H1 (cell line): ENCODE measurements at regions not wholly inside any gene's neighbourhood (a gene's known extent, or its start where the extent isn't known, plus 50 kb on each side); places are given as distances from the start of the nearest gene placed in this dataset.

Experiments used
- CTCF ChIA-PET: fragments of 300-600 bp; sonication (Branson Sonifier 250); formaldehyde crosslinking; loops from one replicate; lab custom pipeline; 2021; ENCODE audit not compliant: partially characterized antibody; lab: Charles Lee
- POLR2A ChIA-PET: fragments of 300-600 bp; sonication (Branson Sonifier 250); formaldehyde crosslinking; loops from one replicate; lab custom pipeline; 2021; ENCODE audit warnings: inconsistent platforms; ENCODE audit not compliant: partially characterized antibody; lab: Charles Lee
- DNase-seq, 2 experiments: peaks; one replicate each; pipeline versions ENCODE4 v3.0.0 to v3.0.0-alpha.2; 2010 to 2022; ENCODE audit warnings: low spot score in 2 of 2, low read depth in 1 of 2, mixed read lengths in 1 of 2
- FAIRE-seq: peaks from 2 replicates; lab custom pipeline; 2011; peaks lifted over from hg19 to GRCh38; lab: Jason Lieb, UNC
- H2AFZ ChIP-seq: 2 replicates; pipeline ENCODE4 v1.8.1; 2012; ENCODE audit warnings: low read length, inconsistent platforms
- H2AK5ac ChIP-seq: 2 replicates; pipeline ENCODE4 v1.6.1; 2013; ENCODE audit warnings: low read depth, low read length
- H2BK120ac ChIP-seq: replicated peaks from 2 replicates; pipeline ENCODE3; 2013; ENCODE audit warnings: low read depth, low read length, inconsistent platforms
- H2BK12ac ChIP-seq: 2 replicates; pipeline ENCODE4 v1.6.1; 2013; ENCODE audit warnings: low read depth, low read length
- H2BK15ac ChIP-seq: 2 replicates; pipeline ENCODE4 v1.6.1; 2013; ENCODE audit warnings: low read length
- H2BK20ac ChIP-seq: 2 replicates; pipeline ENCODE4 v1.6.1; 2013; ENCODE audit warnings: low read length
- H2BK5ac ChIP-seq: 2 replicates; pipeline ENCODE4 v1.6.1; 2013; ENCODE audit warnings: low read depth, low read length
- H3K14ac ChIP-seq: 2 replicates; pipeline ENCODE4 v1.6.1; 2013; ENCODE audit warnings: inconsistent platforms; ENCODE audit not compliant: insufficient read length
- H3K18ac ChIP-seq: 2 replicates; pipeline ENCODE4 v1.6.1; 2013; ENCODE audit warnings: low read length; ENCODE audit errors: extremely low read depth
- H3K23ac ChIP-seq: 2 replicates; pipeline ENCODE4 v1.6.1; 2013; ENCODE audit warnings: inconsistent platforms; ENCODE audit not compliant: insufficient read length
- H3K23me2 ChIP-seq: 2 replicates; pipeline ENCODE4 v1.6.1; 2013; ENCODE audit warnings: low read depth, low read length
- H3K27ac ChIP-seq: 2 replicates; pipeline ENCODE4 v1.6.1; 2011; ENCODE audit warnings: low read depth, low read length, inconsistent platforms
- H3K27me3 ChIP-seq, 4 experiments: replicated peaks in 1 of 4; 1 replicate in 1 of 4; 2 replicates in 3 of 4; pipeline versions ENCODE4 v1.6.1 to v1.8.1; 2011 to 2013; ENCODE audit warnings: low read length in 3 of 4, mild to moderate bottlenecking in 3 of 4, inconsistent platforms in 2 of 4, mixed read lengths in 2 of 4, moderate library complexity in 1 of 4; ENCODE audit not compliant: control insufficient read depth in 3 of 4, insufficient read depth in 3 of 4; ENCODE audit errors: extremely low read depth in 1 of 4
- H3K36me3 ChIP-seq, 4 experiments: 2 replicates each; pipeline versions ENCODE4 v1.6.1 to v1.8.1; 2011 to 2013; ENCODE audit warnings: mild to moderate bottlenecking in 4 of 4, low read length in 3 of 4, moderate library complexity in 2 of 4, control low read depth in 1 of 4, inconsistent platforms in 1 of 4; ENCODE audit not compliant: insufficient read depth in 4 of 4, control insufficient read depth in 2 of 4
- H3K4ac ChIP-seq: replicated peaks from 2 replicates; pipeline ENCODE3; 2013; ENCODE audit warnings: low read length, low read depth, mixed read lengths, inconsistent platforms; ENCODE audit not compliant: insufficient read length
- H3K4me1 ChIP-seq, 4 experiments: replicated peaks in 1 of 4; 1 replicate in 1 of 4; 2 replicates in 3 of 4; pipeline versions ENCODE4 v1.6.1 to v1.8.1; 2011 to 2013; ENCODE audit warnings: low read length in 3 of 4, inconsistent platforms in 2 of 4, mixed read lengths in 1 of 4; ENCODE audit not compliant: insufficient read depth in 4 of 4, control insufficient read depth in 3 of 4
- H3K4me2 ChIP-seq, 2 experiments: 2 replicates each; pipeline versions ENCODE4 v1.6.1 to v1.8.1; 2011 to 2013; ENCODE audit warnings: low read depth in 2 of 2, low read length in 2 of 2, control low read depth in 1 of 2, inconsistent platforms in 1 of 2, mild to moderate bottlenecking in 1 of 2; ENCODE audit not compliant: insufficient read depth in 1 of 2
- H3K4me3 ChIP-seq, 4 experiments: fragments of 200-600, 300-600 bp in 1 of 4; sonication (generic), shearing (Covaris generic), sonication (Bioruptor Twin) in 1 of 4; 2 replicates each; pipeline versions ENCODE4 v1.5.1 to v1.8.1; 2011 to 2016; ENCODE audit warnings: low read length in 4 of 4, low read depth in 3 of 4, control low read depth in 2 of 4, inconsistent platforms in 2 of 4, mild to moderate bottlenecking in 2 of 4, mixed read lengths in 1 of 4, moderate library complexity in 1 of 4; ENCODE audit not compliant: insufficient read depth in 2 of 4; ENCODE audit errors: extremely low read depth in 1 of 4
- H3K56ac ChIP-seq: replicated peaks from 2 replicates; pipeline ENCODE3; 2013; ENCODE audit warnings: low read depth, mild to moderate bottlenecking, mixed read lengths, low read length, inconsistent platforms; ENCODE audit not compliant: insufficient read length
- H3K79me1 ChIP-seq: 2 replicates; pipeline ENCODE4 v1.6.1; 2013; ENCODE audit warnings: low read depth, low read length, control low read depth
- H3K79me2 ChIP-seq, 2 experiments: 2 replicates each; pipeline versions ENCODE4 v1.6.1 to v1.8.1; 2012 to 2013; ENCODE audit warnings: low read length in 2 of 2, mild to moderate bottlenecking in 2 of 2, inconsistent platforms in 1 of 2; ENCODE audit not compliant: insufficient read depth in 2 of 2, control insufficient read depth in 1 of 2
- H3K9ac ChIP-seq, 4 experiments: replicated peaks in 1 of 4; 1 replicate in 1 of 4; 2 replicates in 3 of 4; pipeline versions ENCODE4 v1.6.1 to v1.8.1; 2011 to 2013; ENCODE audit warnings: low read depth in 3 of 4, low read length in 3 of 4, control low read depth in 2 of 4, mild to moderate bottlenecking in 2 of 4, moderate library complexity in 2 of 4, inconsistent platforms in 1 of 4; ENCODE audit errors: extremely low read depth in 1 of 4
- H3K9me3 ChIP-seq, 2 experiments: 2 replicates each; pipeline versions ENCODE4 v1.6.1 to v1.8.1; 2012 to 2013; ENCODE audit warnings: mild to moderate bottlenecking in 2 of 2, moderate library complexity in 2 of 2, control low read depth in 1 of 2, inconsistent platforms in 1 of 2, low read depth in 1 of 2, low read length in 1 of 2, mixed read lengths in 1 of 2; ENCODE audit not compliant: insufficient read depth in 2 of 2
- H4K20me1 ChIP-seq, 2 experiments: replicated peaks in 1 of 2; 2 replicates each; pipeline versions ENCODE3 to v1.8.1; 2011 to 2013; ENCODE audit warnings: inconsistent platforms in 2 of 2, low read length in 2 of 2, mild to moderate bottlenecking in 1 of 2; ENCODE audit not compliant: insufficient read depth in 2 of 2, control insufficient read depth in 1 of 2
- H4K5ac ChIP-seq: 2 replicates; pipeline ENCODE4 v1.6.1; 2013; ENCODE audit warnings: low read length, low read depth, mixed read lengths, inconsistent platforms; ENCODE audit not compliant: insufficient read length
- H4K8ac ChIP-seq: 2 replicates; pipeline ENCODE4 v1.8.0; 2013; ENCODE audit warnings: mild to moderate bottlenecking, moderate library complexity, low read length, inconsistent platforms; ENCODE audit not compliant: insufficient read depth; ENCODE audit errors: extremely low read depth
- H4K91ac ChIP-seq: replicated peaks from 2 replicates; pipeline ENCODE3; 2013; ENCODE audit warnings: low read length, mixed read lengths, inconsistent platforms; ENCODE audit not compliant: insufficient read length
- EP300 ChIP-seq, 2 experiments: IDR thresholded peaks; 1 replicate in 1 of 2; 2 replicates in 1 of 2; pipeline ENCODE4 v1.6.1; 2011 to 2012; ENCODE audit warnings: low read depth in 2 of 2, low read length in 2 of 2, mild to moderate bottlenecking in 2 of 2, borderline replicate concordance in 1 of 2, inconsistent platforms in 1 of 2, moderate library complexity in 1 of 2
- KDM1A ChIP-seq: fragments of 200-600, 300-600 bp; sonication (generic); IDR thresholded peaks from 2 replicates; pipeline ENCODE4 v1.7.1; 2016; ENCODE audit warnings: mild to moderate bottlenecking, low read length, borderline replicate concordance
- WGBS, 2 experiments: shearing (Covaris generic) in 1 of 2; methylation state at CpG; one replicate each; pipeline versions ENCODE4 v1.1.6 to v1.1.7; 2013 to 2015; ENCODE audit warnings: low lambda C conversion rate in 2 of 2, mixed read lengths in 2 of 2, inconsistent platforms in 1 of 2, low coverage in 1 of 2, missing lambda C conversion rate in 1 of 2; ENCODE audit not compliant: insufficient replicate concordance in 2 of 2, insufficient coverage in 1 of 2, insufficient read length in 1 of 2; ENCODE audit errors: extremely low coverage in 1 of 2, missing lambda C conversion rate in 1 of 2; 5-methylcytosine and 5-hydroxymethylcytosine counted together

DNA sequence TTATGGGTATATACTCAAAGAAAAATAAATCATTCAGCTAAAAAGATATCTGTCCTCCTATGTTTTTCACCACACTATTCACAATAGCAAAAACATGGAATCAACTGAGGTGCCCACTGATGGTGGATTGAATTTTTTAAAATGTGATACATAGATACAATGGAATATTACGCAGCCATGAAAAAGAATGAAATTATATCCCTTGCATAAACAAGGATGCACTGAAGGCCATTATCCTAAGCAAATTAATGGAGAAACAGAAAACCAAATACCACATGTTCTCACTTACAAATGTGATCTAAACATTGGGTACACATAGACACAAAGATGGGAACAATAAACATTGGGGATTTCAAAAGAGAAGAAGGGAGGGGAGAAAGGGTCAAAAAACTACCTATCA, 964.2 kb upstream of the IGFBP7 start:
- no peaks in the 10 kb centered on the region for H3K4me1 ChIP-seq
- FAIRE-seq (no peak), DNase-seq (no peak)
- no peak overlapping the region for H3K14ac ChIP-seq
- no peak overlapping the region for H3K23ac ChIP-seq
- no peak overlapping the region for H4K8ac ChIP-seq
- no peak overlapping the region for H3K56ac ChIP-seq
- no peak overlapping the region for H2BK15ac ChIP-seq
- no peaks in the 10 kb centered on the region for H3K79me2 ChIP-seq
- no peak overlapping the region for H2AFZ ChIP-seq
- H2AK5ac ChIP-seq = no peak overlapping the region
- no peaks in the 10 kb centered on the region for H3K36me3 ChIP-seq
- no peaks in the 10 kb centered on the region for H4K20me1 ChIP-seq
- no peak overlapping the region for H3K27ac ChIP-seq
- no peaks in the 10 kb centered on the region for H3K79me1 ChIP-seq
- H3K9ac ChIP-seq = no peak overlapping the region
- no peak overlapping the region for H3K18ac ChIP-seq
- H3K27me3 ChIP-seq = no peaks in the 10 kb centered on the region
- H3K4me3 ChIP-seq = no peak overlapping the region
- no peaks in the 10 kb centered on the region for H3K23me2 ChIP-seq
- H2BK20ac ChIP-seq = no peak overlapping the region
- H4K5ac ChIP-seq = no peak overlapping the region
- TF ChIP-seq KDM1A (peak; percentile 64; the same call in 1 of the 2 replicates), EP300 (IDR thresholded peaks at IDR 0.05; ENCODE audit: borderline replicate concordance in 1 of 2, low read depth in 2 of 2, low read length in 2 of 2) (no peak)
- CTCF ChIA-PET = no interaction called here
- H3K4me2 ChIP-seq = no peak overlapping the region
- no peak overlapping the region for H2BK12ac ChIP-seq
- POLR2A ChIA-PET = no interaction called here
- no peak overlapping the region for H2BK5ac ChIP-seq
- H2BK120ac ChIP-seq = no peak overlapping the region
- H4K91ac ChIP-seq = no peak overlapping the region
- 93% methylated on average over 1 of the region's 1 CpG; no CpG with 5 or more reads in 1 of the 2 experiments for WGBS, 2 experiments
- peaks cover 0 to 3% of the 10 kb centered on the region in 2 experiments; a peak in 1 of 4 replicates for H3K9me3 ChIP-seq
- no peak overlapping the region for H3K4ac ChIP-seq
